Kidney capillary endothelial cell (primary cell): ENCODE measurements at regions not wholly inside any gene's neighbourhood (a gene's known extent, or its start where the extent isn't known, plus 50 kb on each side); places are given as distances from the start of the nearest gene placed in this dataset.
"Not testable (repeated sequence)": the region's sequence is repeated elsewhere in the genome, so short reads cannot be mapped to it uniquely, and the experiment has no call there.

Source experiments
- DNase-seq: peaks from one replicate; pipeline ENCODE4 v3.0.0-alpha.2; 2018; ENCODE audit warnings: low spot score

DNA sequence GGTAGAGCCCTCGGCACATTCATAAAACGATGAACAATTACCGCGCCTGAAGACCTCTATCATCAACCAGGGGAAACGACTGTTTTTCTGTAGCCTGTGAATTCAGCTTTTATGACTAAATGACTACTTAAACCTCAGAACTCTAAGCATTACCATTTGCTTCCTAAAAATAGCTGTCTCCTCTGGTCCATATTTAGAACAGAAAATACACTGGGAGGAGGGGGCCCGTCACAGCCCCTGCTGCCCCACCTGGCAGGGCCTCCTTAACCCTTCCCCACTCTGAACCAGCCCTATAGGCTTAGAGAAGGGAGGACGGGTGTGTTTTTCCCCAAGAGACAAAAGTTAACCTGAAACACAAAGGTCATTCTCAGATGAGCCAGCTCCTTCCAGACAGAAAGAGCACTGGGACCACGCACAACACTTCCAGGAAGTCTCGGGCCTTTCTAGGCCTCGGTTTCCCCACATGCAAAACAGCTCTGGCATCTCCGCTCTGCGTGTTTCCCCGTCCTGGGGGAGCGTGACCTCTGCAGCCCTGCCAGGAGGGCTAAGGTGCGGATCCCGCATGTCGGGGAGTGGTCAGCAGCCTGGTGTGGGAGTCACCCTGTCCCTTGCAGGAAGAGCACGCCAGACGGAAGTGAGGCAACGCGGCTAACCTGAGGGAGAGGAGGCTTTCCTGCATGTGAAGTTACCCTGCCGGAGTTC lies 193.9 kb downstream of the DLL1 start:
- DNase-seq, result no peak

DNA sequence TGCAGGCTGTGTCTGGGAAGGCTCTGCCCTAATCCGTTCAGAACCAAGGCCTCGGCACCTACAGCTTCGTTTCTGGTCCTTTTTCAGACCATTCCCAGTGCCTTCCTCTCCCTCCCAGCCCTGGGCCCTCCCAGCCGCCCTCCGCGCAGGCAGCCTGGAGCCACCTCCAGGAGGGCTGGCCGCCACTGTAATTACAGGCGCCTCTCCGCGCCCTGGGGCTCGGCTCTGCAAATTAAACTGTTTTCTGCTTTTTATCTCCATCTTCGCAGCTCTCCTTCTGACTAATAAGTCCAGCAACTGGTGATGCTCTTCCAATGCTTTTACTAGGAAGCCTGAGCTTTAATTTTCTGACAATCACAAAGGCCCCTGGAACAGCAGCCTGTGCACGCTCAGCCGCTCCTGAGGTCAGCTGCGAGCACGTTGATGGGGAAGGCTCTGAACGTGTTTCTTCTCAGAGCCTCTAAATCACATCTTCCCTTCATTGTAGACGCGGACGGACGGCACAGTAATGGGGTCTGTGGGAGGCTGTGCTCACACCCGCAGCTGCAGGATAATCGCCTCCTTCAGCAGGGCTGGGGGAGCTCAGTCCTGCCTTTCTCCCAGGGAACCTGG lies 194.6 kb downstream of the DLL1 start:
- DNase-seq, result no peak

DNA sequence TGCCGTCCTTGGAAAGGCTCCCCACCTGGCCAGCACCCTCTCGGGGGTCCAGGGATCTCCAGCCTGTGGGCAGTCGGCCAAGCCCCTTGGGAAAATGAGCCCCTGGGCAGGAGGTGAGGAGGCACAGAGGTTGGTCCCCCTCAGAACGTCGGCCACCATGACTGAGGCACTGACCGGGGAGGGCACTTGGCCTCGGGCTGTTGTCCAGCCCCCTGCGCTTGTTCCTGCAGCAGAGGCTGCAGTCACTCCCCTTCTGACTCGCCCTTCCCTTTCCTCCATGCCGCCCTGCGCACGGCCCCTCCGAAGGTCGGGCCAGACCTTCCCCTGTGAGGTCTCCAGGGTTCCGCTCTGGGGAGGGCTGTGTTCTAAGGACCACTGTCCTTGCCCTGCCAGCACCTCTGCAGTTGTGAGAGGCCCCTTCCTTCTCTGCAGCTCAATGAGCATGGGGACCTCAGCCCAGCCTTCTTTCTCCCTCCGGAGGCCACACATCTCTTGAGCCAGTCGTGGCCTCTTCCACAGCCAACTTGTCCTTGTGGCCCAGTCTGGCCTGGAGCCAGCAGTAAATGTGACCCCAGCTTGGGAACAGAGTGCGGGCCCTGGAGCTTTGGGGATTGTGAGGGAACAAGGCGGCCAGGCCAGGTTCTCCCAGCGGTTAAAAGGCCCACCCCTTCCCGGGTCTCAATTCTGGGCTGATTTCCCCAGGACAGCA lies 195.5 kb downstream of the DLL1 start:
- DNase-seq, result no peak

DNA sequence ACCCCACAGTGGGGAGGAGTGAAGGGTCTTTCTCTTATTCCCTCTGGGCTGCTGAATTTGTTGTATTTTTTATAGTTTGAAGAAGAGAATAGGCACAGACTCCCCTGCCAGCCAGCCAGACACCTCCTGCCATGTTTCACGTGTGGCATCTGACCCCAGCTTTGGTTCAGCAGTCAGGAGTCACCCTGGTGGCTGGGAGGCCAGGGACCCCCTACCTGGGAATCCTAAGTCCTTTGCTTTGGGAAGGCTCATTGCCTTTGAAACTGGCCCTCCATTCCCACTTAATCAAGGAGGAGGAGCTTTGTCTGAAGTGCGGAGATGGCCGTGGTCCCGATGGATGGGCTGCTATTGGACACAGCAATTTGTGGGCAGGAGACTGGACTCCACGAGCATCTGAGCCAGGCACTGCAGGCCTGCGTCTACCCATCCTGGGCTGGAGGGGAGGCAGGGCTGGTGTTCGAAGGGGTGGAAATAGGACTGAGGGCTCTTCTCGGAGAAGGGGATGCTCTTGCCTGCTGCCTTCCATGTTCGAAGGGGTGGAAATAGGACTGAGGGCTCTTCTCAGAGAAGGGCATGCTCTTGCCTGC lies 196.1 kb downstream of the DLL1 start:
- no peak for DNase-seq

DNA sequence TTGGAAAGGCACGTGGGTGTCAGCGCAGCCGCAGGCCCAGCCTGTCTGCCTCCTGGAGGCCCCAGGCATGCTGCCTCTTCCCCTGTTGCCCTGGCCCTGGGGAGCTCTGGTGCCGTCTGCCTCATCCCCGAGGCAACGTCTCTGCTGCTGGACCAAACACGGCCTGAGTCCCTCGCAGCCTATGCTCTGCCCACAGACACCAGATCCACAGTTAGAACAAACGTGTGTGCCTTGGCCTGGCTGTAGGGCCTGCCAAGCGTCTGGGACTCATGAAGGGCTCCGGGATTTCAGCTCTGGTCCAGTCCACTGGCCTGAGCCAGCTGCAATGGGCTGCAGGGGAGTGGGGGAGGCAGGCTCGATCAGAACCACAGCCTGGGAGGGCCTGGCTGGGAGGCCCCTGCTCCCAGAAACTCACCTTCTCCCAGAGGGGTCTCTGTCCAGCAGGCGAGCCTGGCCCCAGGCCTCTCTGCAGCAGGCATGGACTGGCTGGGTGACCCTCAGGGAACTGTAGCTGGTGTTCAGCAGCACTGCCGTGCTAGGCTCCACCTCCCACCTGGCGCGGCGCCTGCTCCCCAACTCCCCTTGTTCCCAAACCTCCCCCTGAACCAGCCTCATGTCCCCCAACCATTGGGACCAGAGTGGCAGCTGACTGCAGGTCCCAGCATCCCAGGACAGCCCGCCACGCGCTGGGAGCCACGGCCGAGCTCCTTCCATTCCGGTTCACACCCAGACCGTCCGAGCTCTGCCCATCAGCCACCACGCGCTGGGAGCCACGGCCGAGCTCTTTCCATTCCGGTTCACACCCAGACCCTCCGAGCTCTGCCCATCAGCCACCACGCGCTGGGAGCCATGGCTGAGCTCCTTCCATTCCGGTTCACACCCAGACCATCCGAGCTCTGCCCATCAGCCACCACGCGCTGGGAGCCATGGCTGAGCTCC lies 197.0 kb downstream of the DLL1 start:
- no peak for DNase-seq

DNA sequence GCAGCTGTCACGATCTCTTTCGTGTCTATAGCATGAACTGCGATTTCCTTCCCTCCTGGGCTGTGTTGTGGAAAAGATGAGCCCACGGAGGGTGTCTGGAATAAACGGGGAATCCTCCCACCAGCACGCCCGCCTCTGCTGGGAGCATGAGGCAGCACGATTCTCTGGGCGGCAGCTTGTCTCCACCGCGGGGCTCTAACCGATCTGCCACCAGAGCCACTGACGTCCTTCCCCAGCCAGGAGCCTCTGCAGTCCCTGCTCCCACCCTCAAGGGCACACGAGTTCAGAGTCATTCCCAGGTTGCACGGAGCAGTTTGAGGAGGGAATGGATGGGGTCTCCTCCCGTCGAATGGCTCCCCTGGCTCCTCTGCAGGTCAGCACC lies 197.6 kb downstream of the DLL1 start:
- no peak for DNase-seq

DNA sequence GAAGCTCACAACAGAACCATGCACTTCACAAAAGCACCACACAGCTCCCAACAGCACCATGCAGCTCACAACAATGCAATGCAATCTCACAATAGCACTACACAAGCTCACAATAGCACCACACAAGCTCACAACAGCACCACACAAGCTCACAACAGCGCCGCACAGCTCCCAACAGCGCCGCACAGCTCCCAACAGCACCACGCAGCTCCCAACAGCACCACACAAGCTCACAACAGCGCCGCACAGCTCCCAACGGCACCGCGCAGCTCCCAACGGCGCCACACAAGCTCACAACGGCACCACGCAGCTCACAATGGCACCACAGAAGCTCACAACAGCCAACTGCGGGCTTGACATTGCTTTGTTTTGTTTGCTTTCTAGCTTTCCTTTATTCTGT lies 198.1 kb downstream of the DLL1 start:
- DNase-seq, result no peak

DNA sequence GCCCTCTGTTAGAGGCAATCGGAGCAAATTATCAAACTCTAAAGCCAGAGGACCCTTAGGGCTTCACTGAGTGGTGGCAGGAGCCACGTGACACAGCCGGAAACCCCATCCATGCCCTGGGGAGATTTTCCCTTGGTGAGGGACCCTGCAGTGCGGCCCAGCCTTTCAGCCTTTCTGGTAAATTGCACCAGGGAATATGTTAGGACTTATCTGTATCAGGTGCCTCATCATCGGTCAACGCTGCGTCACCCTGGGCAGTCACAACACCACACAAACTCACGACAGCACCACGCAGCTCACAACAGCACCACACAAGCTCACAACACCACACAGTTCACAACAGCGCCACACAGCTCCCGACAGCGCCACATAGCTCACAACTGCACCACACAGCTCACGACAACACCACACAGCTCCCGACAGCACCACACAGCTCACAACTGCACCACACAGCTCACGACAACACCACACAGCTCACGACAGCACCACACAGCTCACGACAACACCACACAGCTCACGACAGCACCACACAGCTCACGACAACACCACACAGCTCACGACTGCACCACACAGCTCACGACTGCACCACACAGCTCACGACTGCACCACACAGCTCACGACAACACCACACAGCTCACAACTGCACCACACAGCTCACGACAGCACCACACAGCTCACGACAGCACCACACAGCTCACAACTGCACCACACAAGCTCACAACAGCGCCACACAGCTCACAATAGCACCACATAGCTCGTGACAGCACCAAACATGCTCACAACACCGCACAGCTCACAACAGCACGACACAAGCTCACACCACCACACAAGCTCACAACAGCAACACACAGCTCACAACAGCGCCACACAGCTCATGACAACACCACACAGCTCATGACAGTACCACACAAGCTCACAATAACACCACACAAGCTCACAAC lies 199.0 kb downstream of the DLL1 start:
- DNase-seq, result no peak

DNA sequence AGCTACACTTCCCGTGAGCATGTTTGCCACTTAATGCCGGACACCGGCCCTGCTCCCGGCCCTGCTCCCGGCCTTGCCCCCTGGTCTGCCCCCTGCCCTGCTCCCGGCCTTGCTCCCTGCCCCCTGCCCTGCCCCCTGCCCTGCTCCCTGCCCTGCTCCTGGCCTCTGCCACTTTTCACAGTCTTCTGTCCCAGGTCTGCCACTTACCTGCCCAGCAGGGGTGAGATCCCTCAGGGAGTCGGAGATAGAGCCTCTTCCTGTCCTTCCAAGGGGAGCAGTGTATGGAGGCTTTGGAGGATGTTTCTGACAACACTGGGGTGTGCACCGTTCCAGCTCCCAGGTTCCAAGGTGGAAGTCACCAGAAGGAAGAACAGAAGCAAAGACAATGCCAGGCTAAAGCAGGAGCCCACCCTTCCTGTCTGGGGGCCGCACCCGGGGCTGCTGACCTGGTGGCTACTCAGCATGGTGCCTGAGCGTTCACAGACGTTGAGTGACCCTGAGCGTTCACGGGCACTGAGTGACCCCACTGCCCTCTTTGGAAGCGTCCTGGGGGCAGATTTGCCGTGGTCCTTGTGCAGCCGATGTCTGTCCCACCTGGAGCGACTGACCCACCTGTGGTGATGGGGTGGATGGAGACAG lies 199.8 kb downstream of the DLL1 start:
- DNase-seq, result no peak

DNA sequence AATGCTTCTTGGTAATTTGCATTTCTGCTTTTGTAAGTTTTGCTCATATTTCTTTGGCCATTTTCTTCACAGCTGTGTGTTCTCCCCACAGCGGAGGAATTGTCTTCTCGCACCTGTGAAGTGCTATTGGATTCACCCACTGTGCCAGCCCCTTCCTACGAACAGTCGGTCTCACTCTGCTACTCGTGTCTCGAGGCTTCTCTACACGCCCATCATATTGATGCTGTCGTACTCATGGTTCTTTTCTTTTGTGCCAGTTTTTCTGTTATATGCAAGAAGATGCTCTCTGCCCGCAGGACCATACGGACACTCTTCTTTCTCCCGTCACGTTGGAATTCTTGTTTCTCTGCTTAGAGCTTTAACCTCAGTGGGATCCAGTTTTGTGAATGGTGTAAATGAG lies 200.3 kb downstream of the DLL1 start:
- DNase-seq, result no peak

DNA sequence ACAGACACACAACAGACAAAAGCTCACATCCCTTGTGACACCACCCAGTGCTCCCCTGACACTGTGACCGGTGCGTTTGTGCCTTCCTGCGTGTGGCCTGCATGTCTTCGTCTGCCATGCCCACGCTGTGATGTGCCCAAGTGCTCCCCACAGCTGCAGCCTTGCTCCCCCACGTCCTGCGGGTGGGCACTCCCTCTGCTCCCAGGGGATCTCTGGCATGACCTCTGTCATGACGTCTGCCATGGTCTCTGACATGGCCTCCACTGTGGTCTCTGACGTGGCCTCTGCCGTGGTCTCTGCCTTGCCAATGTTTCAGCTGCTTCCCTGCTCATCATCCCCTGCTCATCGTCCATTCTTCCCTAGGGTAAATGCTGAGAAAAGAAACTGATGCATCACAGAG lies 200.9 kb downstream of the DLL1 start:
- DNase-seq, result no peak

DNA sequence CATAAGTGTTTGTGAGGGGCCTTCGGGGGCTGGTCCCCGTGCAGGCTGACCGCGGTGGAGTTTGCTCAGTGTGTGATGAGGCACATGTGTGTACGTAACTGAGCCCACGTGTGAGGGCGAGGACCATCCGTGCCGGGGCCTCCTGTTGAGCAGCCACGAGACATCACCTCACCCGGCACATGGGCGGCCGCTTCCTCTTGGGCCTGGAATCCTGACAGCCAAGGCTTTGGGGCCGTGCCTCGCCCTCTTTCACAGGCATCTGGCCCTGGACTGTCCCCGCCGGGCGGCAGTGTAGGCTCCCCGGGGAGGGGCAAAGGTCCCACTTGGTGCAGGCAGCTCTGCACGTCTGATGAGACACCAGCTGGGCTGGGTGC lies 202.3 kb downstream of the DLL1 start:
- no peak for DNase-seq

DNA sequence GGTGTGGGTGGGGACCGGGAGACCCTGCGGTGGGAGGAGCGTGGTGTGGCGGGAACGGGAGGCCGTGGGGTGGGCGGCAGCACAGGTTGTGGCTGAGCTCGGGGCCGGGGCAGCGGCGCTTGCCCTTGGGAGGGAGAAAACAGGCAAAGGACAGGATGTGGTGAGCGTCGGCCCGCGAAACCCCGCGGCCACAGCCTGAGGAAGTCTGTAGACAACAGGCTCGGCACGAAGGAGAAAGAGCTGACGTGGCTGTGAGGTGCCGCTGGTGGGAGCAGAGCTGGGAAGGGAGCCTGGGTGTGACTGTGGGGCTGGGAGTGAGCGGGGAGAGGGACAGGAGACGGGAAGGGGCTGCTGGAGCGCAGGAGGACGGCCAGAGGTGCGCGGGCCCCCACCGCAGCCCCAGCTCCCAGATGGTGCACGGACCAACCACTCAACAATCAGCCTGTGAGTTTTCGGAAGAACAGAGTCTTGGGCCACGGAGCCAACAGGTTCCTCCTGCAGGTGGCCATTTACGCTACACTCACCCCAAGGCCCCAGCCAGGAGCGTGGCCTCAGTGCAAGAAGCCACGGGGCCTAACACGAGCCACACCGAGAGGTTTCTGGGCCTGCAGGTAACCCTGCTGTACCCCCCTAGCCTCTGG lies 202.8 kb downstream of the DLL1 start:
- DNase-seq, result no peak

DNA sequence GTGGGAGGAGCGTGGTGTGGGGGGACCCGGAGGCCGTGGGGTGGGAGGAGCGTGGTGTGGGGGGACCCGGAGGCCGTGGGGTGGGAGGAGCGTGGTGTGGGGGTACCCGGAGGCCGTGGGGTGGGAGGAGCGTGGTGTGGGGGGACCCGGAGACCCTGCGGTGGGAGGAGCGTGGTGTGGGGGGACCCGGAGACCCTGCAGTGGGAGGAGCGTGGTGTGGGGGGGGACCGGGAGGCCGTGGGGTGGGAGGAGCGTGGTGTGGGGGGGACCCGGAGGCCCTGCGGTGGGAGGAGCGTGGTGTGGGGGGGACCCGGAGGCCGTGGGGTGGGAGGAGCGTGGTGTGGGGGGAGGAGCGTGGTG lies 203.5 kb downstream of the DLL1 start:
- not testable (repeated sequence) for DNase-seq

DNA sequence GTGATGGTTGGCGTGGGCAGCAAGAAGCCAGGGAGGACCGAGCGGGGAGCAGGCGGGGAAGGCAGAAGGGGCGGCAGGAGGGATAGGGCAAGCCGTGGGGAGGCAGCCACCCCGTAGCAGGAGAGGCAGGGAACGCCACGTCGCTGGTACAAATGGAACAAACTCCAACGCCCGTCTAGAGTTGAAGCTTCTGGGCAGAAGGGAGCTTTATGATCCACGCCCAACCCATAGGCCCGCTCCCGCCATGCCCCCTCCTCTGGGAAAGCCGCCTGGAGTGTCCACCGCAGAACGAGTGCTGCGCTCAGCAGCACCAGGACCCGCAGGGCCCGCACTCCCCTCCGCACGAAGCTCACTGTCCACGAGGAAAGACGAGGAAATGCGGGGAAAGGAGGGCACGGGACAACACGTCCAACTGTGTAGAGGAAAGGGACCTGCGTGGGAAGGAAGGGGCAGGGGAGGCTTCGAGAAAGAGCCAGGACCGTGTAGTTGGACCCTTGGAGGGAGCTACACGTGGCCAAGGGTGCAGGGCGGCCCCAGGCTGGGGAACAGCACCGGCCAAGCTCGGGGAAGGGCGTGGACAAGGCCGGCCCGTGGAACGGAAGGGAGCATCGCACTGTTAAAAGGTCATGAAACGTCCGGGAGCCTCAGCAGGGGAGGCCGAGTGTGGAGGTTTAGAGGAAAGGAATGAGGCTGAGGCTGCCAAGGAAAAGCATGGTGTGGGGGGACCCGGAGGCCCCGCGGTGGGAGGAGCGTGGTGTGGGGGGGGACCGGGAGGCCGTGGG lies 204.0 kb downstream of the DLL1 start:
- no peak for DNase-seq

DNA sequence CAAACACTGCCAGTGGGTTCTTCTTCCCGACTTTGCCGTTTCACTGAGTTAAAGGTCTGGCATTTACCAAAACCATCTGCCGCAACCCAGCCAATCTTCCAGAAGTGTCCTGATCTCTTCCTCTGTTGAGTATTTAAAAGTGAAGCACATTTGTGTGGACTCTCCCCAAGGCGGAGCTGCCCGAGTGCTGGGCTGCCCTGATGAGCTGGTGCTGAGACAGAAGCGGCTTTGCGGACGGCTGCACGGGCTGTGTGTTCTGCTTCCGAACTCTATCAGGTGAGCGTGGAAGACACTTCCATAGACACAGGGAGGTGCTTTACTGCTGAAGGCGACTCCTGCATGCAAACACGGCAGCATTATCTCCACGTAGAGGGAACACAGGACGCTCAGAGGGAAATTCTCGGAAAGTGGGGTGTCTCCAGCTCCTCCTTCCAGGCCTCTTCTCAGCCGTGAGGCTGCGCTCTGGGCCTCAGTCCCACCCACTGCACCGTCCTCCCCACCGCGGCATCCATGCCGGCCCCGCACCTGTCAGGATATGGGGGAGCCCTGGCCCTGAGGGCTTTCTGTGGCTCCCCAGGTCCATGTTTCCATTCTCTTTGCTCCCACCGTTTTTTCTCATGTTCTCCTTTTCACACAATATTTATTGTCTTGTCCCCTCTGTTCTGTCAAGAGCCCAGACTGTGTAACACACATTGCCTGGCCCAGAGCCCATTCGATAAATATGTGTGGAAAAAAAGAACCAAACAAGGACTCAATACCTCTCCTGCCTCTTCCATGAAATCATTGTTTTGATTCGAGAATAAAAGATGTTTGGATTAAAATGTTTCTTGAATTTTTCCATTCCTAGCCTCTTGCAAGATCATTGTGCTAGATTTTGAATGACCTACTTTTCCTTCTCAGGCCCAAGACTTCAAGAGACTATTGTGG lies 205.1 kb downstream of the DLL1 start:
- DNase-seq, result no peak

DNA sequence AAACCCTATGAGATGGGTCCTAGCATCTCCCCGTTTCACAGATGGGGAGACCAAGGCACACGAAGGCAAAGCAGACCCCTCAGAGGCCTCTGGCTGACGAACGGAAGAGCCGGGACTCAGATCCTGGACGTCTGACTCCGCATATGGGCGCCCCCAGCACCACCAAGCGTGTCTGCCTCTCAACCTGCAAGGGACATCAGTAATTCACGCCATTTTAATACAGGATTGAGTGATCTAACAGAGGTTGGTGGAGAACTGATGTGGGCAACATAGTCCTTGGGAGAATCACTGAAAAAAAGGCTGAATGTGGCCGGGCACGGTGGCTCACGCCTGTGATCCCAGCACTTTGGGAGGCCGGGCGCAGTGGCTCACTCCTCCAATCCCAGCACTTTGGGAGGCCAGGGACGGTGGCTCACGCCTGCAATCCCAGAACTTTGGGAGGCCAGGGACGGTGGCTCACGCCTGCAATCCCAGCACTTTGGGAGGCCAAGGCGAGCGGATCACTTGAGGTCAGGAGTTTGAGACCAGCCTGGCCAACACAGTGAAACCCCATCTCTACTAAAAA lies 206.6 kb downstream of the DLL1 start:
- no peak for DNase-seq
